ENCODE measurements at regions not wholly inside any gene's neighbourhood (a gene's known extent, or its start where the extent isn't known, plus 50 kb on each side); places are given as distances from the start of the nearest gene placed in this dataset.

GRCh38 chr5:89513299-89514044, 630.5 kb upstream of the MEF2C start:
- no peak for DNase-seq

- no peak for DNase-seq
Observed at GRCh38 chr5:89504051-89504450, 621.1 kb upstream of the MEF2C start.

GRCh38 chr5:89499787-89500186, 616.8 kb upstream of the MEF2C start:
- no peak for DNase-seq

- no peak for DNase-seq
Observed at GRCh38 chr5:89498699-89499098, 615.7 kb upstream of the MEF2C start.

GRCh38 chr5:89493414-89493813, 610.4 kb upstream of the MEF2C start:
- DNase-seq = no peak

GRCh38 chr5:89484962-89485361, 602.0 kb upstream of the MEF2C start:
- DNase-seq = no peak

- DNase-seq = no peak
Observed at GRCh38 chr5:89480406-89481007, 597.5 kb upstream of the MEF2C start.

- no peak for DNase-seq
Observed at GRCh38 chr5:89478851-89479250, 595.9 kb upstream of the MEF2C start.

GRCh38 chr5:89473196-89473595, 590.2 kb upstream of the MEF2C start:
- no peak for DNase-seq

- no peak for DNase-seq
Observed at GRCh38 chr5:89471541-89471940, 588.6 kb upstream of the MEF2C start.

- peak; percentile 6 for DNase-seq
Observed at GRCh38 chr5:89471115-89471514, 588.1 kb upstream of the MEF2C start.

GRCh38 chr5:89470658-89471057, 587.7 kb upstream of the MEF2C start:
- no peak for DNase-seq

GRCh38 chr5:89458332-89458656, 575.3 kb upstream of the MEF2C start:
- no peak for DNase-seq

- peak; percentile 63 for DNase-seq
Observed at GRCh38 chr5:89457411-89458331, 574.7 kb upstream of the MEF2C start.

GRCh38 chr5:89452081-89452480, 569.1 kb upstream of the MEF2C start:
- no peak for DNase-seq

GRCh38 chr5:89451263-89451662, 568.3 kb upstream of the MEF2C start:
- no peak for DNase-seq

GRCh38 chr5:89450149-89450538, 567.2 kb upstream of the MEF2C start:
- DNase-seq = no peak

GRCh38 chr5:89449392-89450148, 566.6 kb upstream of the MEF2C start:
- no peak for DNase-seq

- no peak for DNase-seq
Observed at GRCh38 chr5:89447027-89447426, 564.0 kb upstream of the MEF2C start.

- DNase-seq = no peak
Observed at GRCh38 chr5:89445106-89445745, 562.2 kb upstream of the MEF2C start.

- no peak for DNase-seq
Observed at GRCh38 chr5:89444088-89444487, 561.1 kb upstream of the MEF2C start.

- DNase-seq = no peak
Observed at GRCh38 chr5:89443508-89443907, 560.5 kb upstream of the MEF2C start.

- no peak for DNase-seq
Observed at GRCh38 chr5:89441965-89442364, 559.0 kb upstream of the MEF2C start.

Measured in NCI-H2029 treated with DMSO at 0.1 percent for 48 hours (cell line).